ENCODE measurements at regions not wholly inside any gene's neighbourhood (a gene's known extent, or its start where the extent isn't known, plus 50 kb on each side); places are given as distances from the start of the nearest gene placed in this dataset.

DNA sequence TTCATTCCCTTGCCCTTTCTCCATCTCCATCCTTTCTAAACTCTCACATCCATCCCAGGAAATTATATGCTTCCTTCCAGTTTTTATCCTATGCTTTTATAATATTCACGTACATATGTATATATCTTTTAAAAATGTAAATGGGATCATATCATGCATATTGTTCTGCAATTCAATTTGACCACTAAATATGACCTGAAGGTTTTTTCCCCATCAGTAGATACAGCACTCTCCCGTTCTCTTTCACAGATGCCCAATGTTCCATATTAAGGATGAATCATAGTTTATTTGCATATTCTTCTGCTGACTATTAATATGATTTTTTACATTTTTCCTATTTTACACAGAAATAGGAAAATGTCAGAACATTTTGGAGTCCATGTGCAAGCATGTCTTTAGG is 213.3 kb upstream of the PARD3B start:
- DNase-seq = no peak

DNA sequence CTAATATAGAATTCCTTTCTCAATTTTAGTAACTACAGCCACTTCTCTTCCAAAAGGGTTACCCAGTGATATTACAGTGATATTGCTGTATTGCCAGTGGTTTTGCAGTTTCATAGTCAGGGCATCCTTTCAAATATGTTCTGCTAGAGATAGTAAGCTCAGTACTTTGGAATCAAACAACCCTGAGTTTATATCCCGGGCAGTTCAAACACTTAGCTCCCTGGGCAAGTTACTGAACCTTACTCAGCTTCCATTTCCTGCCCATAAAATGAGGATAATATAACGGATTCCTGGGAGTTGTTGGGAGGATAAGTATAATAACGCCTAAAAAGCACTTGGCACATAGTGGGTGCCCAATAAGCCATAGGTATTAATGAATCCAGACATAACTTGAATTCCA is 212.6 kb upstream of the PARD3B start:
- no peak for DNase-seq

DNA sequence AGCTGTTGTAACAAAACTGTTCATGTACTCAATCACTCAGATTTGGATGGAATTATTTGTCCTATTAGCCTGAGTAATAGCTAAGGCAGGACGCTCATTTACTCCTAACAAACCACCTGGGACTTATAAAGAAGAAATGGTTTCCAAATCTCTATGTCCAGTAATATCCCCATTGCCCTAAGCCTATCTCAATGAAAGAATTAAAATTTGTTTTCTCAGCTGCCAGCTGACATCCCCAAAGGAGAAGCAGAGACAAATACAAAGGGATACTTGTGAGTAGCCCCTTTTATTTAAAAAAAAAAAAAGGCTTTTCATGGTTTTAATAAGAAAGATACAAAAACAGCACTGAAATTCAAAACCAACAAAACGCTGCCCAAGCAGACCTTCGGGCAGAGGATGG is 211.4 kb upstream of the PARD3B start:
- no peak for DNase-seq

DNA sequence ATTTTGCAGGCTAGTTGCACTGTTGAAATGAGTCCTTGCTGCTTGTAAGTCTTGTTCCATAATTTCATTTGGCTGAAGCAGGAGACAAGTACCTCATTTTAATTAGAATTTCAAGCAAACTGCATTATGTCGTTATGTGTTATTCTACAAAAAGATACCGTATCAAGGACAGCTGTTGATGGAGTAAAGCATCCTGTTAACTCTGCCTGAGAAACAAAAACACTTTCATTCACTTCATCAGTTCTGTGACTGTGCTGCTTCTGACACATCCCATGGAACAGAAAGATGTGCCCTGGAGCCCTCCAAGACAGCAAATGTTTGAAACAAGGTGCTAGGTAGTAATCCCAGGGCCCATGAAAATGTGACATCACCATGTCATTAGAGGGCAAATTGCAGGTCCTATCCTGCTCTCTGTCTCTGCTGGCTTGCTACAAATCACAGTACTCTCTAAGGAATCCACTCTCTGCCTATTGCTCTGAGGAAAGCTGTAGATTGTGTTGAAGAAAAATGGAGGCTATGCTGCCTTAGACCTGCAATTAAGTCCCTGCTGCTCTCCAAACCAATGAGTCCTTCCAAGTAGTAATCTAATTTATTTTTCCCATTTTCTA is 209.7 kb upstream of the PARD3B start:
- DNase-seq = no peak

DNA sequence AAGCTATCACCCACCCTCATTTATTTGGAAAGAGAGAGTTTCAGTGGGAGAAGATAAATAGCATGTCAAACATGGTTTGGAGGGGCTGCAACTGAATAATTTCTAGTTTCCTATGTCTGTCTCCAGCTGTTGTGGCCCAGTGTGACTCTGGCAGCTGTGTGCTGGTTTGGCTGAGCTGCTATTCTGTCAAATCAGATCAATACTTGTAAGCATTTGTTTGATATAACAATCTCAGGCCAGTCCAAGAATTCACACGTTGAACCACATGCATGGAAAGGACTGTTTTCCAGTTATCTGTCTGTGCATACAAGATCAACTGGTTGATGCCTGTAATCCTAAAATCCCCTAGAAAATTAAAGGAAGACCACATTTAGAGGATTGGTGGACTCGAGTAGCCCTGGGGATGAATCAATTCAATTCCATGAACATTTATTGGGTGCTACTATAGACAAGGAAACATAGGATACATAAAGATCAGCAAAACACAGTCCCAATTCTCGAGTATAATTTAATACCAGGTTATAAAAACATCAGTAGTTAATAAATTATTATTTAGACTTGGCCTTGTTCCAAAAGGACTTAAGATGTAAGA is 209.0 kb upstream of the PARD3B start:
- no peak for DNase-seq

- DNase-seq = no peak
Measured at GRCh38 chr2:204337638-204338037, 207.6 kb upstream of the PARD3B start.

DNA sequence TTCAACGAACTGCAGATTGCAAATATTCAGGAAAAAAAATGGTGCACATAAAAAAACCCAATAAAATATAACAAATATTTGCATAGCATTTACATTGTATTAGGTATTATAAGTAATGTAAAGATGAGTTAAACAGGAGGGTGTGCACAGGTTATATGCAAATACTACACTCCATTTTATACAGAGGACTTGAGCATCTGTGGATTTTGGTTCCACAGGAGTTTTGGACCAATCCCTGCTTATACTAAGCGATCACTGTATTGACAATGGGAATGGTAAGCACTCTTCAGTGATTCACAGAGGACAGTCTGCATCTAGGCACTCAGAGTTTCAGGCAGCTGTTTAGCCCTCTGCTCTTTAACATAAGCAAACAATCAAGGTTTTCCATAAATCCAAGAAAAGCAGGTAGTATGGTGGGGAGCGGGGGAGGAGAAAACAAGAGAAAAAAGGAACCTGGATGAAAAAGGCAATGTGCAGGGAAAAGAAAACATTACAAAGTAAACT is 206.0 kb upstream of the PARD3B start:
- DNase-seq = no peak

DNA sequence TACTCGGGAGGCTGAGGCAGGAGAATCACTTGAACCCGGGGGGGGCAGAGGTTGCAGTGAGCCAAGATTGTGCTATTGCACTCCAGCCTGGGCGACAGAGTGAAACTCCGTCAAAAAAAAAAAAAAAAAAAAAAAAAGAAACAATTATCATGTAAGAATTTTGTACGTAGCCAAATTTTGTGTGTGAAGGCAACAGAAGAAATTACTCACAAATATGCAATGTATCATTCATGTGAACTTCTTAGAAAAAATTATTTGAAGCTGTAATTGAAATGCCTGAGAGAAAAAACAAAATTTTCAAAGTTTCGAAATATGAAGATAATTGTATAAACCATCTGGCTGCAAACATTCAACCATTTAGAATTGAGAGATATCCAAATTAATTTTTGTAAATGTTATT is 204.8 kb upstream of the PARD3B start:
- no peak for DNase-seq

DNA sequence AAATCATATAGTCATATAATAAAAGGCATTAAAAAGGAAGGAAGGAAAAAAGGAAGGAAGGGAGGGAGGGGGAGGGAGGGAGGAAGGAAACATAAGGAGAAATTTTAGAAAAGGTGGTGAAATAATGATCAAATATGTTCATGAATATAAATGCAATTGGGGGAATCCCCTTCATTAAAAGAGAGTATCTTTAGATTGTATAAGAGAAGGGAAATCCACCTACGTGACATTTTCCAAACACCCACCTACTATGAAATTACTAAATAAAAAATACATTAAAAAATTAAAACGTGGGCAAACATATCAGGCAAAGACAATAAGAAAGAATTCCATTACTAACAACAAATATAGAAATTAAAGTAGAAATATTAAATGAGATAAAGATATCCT is 203.4 kb upstream of the PARD3B start:
- DNase-seq = no peak

DNA sequence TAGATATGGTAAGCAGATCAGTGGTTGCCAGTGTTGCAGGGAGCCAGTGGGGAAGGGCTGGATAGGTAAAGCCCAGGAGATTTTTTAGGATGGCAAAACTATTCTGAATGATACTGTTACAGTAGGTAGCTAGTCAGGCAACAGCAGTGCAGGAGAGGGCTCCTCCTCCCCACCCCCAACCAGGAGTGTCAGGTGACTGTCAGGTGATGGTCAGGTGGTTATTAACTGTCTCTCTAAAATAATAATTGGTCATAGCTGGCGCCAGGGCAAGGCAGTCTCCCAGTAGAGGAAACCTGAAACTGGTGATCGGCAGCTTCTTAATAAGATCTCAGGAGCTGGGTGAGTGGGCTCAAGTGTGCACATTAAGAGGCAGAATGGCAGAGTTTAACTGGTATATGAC is 201.6 kb upstream of the PARD3B start:
- no peak for DNase-seq

- no peak for DNase-seq
Measured at GRCh38 chr2:204344119-204344518, 201.2 kb upstream of the PARD3B start.

DNA sequence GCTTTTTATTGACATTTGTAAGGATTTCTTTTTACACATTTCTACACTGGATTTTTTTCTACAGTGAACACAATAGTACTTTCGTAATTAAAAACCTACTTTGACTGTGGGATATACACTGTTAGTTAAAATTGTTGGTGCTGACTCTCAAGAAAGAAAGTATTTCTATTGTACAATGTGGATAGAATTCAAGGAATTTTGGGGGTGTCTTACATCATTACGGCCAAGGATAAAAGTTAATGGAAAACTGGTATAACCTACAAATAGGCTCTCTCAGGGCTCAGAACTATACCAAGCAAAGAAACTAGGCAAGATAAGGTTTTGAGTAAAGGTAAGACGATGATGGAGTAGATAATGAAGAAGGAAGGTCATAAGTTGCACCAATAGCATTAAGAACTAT is 198.4 kb upstream of the PARD3B start:
- DNase-seq = no peak

- no peak for DNase-seq
Measured at GRCh38 chr2:204353823-204354222, 191.5 kb upstream of the PARD3B start.

DNA sequence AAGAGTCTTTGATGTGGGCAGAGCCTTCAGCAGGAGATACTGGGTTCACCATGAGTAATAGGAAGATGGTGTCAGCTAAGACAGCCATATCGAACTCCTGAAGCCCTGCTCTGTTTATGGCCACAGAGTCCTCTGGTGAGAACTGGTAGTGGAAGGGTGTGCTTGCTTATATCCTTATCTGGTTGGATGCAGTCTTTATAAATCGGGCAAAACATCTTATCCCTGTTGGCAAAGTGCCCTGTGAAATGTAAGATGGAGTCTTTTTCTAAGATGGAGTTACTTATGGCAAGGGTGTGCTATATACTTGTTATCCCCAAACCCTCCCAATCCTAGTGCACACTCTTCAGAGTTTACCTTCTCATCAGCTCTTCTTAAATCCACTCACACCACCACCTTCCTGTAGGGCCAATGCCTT is 190.8 kb upstream of the PARD3B start:
- DNase-seq = no peak

DNA sequence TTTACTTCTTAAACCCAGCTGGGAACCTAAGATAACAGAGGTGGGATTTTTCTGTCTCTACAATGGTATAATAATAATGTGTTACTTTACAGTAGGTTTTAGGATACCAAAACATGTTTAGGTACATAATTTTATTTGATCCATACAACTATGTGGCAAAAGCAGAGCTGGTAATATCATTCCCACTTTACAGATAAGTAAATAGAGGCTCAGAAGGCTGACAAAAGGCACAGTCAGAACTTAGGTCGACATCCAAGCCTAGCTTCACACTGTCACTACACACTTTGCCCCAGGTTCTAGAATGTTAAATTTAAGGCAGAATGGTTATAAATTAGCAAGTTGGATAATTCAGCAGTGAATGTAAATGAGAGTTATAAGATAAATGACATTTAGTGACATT is 189.6 kb upstream of the PARD3B start:
- no peak for DNase-seq

- no peak for DNase-seq
Measured at GRCh38 chr2:204356151-204356641, 189.1 kb upstream of the PARD3B start.

DNA sequence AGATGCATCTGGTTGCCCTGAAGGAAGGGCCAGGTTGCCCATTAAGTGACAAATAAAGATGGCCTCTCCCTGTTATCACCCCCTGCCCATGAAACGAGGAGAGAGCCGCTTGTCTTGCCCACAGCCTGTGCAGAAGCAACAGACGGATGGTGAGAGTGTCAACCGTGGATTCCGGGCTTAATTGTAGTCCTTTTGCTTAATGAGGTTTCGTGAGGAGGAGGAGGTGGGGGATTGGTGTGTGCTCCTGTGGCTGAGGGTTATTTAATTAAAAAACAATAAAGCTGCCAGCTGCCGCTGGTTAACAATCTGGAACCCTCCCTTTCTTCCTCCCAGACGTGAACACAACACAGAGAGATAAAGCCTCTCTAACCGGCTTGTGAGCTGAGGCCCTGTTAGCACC is 188.0 kb upstream of the PARD3B start:
- no peak for DNase-seq

DNA sequence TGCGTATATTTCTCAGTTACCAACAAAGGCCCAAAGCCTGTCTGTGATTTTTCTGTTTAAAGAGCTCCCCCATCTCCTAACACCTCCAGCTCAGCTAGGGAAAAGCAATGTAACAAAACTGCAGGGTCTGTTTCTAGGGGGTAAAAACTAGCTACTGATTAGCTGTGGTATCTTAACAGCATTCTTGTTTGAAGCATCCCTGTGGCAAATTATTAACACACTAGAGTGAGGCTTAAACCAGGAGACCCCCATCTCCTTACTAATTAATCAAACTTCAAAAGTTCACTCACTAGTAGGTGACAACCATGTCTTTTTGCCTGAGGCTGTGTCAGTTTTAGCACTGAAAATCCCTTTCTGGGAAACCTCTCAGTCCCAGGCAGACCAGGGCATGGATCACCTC is 186.2 kb upstream of the PARD3B start:
- no peak for DNase-seq

GRCh38 chr2:204360218-204361007 is 184.9 kb upstream of the PARD3B start:
- no peak for DNase-seq

- no peak for DNase-seq
Measured at GRCh38 chr2:204361738-204362137, 183.5 kb upstream of the PARD3B start.

- DNase-seq = no peak
Measured at GRCh38 chr2:204362581-204362980, 182.7 kb upstream of the PARD3B start.

DNA sequence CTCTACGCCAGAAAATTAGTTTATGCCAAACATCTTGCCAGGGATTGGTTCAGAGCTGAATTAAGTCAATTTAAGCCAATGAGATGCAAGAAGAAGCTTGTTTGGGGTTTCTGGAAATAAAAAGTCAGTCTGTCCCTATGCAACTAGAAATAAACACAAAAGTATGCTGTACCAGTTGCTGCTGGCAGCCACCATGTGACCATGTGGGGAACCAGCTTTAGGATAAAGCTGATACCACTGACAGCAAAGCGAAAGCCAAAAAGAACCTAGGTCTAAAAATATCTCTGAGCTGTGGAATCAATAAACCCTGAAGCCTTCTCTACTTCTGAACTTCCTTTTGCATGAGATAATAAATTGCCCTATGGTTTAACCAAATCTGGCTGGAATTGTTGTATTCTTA is 181.8 kb upstream of the PARD3B start:
- DNase-seq = no peak

DNA sequence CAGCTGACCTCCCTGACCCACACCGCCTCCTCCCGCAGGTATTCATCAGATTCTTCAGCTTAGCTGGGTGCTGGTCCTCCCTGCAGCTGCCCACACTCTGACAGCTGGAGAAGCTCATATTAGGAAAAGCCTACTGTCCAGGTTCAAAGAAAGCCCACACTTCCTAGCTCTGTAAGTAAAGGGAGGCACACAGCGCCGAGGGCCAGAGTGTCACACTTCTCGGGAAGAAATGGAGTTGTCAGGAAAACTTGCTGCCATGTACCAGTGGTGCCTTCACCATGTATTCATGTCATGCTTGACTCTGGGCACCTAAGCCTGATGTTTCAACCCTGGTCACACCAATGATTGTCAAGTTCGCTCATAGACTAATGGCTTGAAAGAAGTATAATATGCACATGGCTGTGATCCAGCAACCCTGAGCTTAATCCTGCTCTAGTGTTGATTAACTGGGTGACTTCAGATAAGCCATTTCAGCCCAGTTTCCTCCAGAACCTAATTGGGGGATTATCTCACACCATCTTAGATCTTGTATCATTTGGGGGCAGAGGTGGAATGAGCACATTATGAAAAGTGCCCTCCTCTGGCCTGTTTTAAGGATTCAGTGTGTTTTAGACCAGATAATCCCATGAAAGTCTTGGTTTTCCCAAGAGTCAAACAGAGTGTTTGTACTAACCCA is 180.3 kb upstream of the PARD3B start:
- DNase-seq = no peak

DNA sequence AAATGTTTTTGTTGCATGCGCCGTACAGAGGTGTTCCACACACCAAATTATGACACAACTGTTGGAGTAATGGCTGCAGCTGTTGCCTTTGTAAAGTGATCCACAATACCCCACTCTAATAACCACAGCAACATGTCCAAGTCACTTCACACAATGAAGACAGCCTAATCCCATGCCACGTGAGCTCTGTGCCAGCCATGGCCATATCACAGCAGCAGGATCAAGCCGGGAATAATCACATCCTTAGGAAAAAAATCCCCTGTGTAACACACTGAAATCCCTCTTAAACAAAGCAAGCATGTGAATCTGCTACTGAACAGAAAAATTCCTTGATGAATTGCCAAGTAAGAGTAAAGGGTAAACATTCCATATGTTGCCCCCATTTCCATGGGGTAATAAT is 179.5 kb upstream of the PARD3B start:
- DNase-seq = no peak

Data from stimulated activated CD4-positive, alpha-beta T cell treated with anti-CD3 and anti-CD28 coated beads, Interleukin-1b, Interleukin-23, amount 100 ng/mL, for 48 hours (primary cell).